GM12875 (cell line): ENCODE measurements at regions not wholly inside any gene's neighbourhood (a gene's known extent, or its start where the extent isn't known, plus 50 kb on each side); places are given as distances from the start of the nearest gene placed in this dataset.

ENCODE experiments used
- H3K4me3 ChIP-seq: one replicate; pipeline ENCODE4 v1.5.1; 2011; ENCODE audit warnings: low read depth, low read length, control low read depth
- TF ChIP-seq, protein P1 (sequence below): IDR thresholded peaks from 2 replicates; pipeline ENCODE4 v1.5.1; 2011; ENCODE audit warnings: low read depth, mild to moderate bottlenecking, control low read depth, inconsistent platforms, low read length, moderate library complexity, borderline replicate concordance; ENCODE audit not compliant: insufficient read depth

DNA sequence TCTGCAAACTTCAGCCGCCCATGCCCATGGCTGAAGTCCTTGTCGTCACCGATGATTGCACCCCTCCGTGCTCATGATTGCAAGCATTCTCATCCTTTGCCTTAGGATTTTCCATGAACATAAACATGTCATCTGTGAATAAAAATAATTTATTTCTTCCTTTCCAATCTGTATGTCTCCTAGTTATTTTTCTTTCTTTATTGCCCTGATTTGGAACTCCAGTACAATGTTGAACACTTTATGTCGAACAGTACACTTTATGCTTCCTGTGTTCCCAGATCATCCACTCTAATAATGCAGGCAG is 170.9 kb upstream of the SYT6 start:
- TF ChIP-seq, protein P1, sequence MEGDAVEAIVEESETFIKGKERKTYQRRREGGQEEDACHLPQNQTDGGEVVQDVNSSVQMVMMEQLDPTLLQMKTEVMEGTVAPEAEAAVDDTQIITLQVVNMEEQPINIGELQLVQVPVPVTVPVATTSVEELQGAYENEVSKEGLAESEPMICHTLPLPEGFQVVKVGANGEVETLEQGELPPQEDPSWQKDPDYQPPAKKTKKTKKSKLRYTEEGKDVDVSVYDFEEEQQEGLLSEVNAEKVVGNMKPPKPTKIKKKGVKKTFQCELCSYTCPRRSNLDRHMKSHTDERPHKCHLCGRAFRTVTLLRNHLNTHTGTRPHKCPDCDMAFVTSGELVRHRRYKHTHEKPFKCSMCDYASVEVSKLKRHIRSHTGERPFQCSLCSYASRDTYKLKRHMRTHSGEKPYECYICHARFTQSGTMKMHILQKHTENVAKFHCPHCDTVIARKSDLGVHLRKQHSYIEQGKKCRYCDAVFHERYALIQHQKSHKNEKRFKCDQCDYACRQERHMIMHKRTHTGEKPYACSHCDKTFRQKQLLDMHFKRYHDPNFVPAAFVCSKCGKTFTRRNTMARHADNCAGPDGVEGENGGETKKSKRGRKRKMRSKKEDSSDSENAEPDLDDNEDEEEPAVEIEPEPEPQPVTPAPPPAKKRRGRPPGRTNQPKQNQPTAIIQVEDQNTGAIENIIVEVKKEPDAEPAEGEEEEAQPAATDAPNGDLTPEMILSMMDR = no peak
- no peak overlapping the region for H3K4me3 ChIP-seq

DNA sequence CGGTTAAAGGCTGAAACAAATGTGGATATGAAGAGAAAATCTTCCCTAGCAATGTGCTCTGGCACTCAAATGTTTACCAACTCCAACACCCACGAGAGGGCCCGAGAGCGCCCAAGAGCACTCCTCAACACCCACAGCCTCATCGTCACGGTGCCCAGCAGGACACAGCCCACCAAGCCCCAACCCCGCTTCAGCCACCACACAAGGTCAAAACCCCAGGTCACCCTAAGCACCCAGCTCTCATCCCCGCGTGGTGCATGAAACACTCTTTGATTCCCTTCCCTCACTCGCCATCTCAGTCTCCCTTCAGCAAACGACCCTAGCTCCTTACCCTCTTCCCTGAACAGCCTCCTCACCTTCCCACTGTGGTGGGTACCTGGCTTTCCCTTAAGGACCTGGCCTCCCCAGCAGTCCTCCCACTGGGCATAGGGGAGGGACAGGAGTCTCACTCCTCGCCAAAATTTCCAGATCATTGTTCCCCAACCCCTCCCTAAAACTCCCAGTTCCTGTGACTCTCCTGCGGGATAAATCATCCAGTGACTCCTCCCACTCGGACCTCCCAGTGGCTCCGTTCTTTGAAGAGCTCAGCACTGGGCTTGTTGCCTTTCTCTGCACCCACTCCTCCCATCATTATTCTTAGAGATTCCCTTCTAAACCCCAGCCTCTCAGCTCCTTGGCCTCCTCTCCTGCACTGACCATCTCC is 170.4 kb upstream of the SYT6 start:
- no peak overlapping the region for H3K4me3 ChIP-seq
- TF ChIP-seq, protein P1 = no peak

DNA sequence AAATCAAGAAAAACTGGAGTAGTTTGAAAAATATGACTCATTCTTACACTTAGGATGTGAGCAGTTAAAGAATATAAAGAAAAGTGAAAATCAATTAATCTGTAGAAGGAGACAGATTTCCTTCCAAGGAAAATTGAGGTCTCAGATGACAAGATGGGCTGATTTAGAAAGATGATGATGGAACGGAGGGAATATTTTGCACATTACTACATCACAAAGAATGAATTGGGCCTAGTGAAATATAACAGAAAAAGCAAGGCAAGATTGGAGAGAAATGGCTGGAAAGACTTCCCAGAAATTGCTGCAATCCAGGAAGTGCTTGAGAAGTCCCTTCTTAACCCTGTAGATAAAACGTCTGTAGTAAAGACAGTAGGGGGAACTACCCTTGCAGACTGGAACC is 169.1 kb upstream of the SYT6 start:
- H3K4me3 ChIP-seq = no peak overlapping the region
- TF ChIP-seq, protein P1 = no peak

DNA sequence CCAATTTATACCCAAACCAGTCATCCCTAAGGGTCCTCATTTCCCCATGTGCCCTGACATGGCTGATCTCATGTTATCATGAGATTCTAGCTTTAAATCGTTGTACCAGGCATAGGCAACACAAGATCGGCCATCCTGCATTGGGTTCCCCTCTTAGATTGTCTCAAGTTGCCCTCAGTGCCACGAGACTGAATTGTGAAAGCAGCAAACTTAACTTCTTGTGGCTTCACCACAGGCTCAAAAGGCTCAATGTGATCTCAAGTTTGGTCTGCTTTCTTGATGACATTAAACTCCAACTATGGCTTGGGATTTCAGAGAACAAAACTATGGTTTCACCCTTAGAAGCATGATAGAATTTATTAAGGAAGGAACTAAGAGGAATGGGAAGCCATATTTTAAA is 168.5 kb upstream of the SYT6 start:
- H3K4me3 ChIP-seq = no peak overlapping the region
- TF ChIP-seq, protein P1 = no peak

DNA sequence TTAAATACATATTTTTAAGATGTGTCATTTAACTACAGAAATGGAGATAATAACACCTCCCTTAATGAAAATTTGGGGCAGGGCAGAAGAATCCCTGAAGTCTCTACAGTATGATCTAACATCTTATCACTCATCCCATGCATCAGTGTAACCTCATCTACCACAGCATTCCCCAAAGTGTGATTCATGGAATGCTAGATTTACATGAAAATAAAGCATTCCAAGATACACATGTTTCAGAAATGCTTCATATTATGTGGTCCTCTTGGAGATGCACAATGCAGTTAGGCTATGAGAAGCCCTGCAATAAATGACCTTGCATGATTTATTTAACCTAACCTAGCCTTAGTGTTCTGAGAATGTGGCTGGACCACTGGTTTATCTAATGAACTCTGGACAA is 166.9 kb upstream of the SYT6 start:
- TF ChIP-seq, protein P1 = no peak
- no peak overlapping the region for H3K4me3 ChIP-seq

DNA sequence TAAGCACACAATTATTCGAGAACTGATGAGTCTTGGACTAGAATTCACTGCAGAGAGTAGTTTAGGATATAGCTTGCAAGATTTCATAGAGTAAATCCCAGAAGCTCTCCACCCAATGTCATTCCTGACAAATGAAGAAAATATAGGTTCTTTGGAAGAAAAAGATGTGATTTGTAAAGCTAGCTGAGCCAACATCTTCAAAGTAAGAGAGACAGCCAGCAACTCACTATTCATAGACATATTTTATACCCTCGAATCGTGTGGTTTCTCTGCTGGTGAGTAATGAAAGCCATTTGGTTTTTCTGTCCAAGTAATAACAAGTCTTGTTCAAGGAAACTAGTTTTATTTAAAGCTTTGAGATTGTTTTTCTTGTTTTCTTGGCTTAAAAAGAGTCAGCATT is 165.7 kb upstream of the SYT6 start:
- no peak overlapping the region for H3K4me3 ChIP-seq
- TF ChIP-seq, protein P1 = no peak

DNA sequence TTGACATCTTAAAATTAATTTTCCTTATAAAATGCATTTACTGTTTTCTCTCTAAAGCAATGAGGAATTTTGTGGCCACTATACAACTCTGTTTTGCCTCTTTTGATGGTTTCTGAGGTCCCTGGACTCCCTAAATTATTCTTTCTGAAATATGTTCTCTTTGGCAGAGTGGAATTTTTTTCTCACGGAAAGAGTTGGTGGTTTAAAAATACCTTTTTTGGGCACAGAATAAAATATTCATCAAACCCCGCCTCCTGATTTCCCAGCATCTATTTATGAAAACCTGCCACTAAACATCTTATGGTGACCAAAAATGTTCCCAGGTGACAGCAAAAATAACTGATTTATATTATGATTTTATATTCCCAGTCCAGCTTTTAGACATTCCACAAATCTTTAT is 165.3 kb upstream of the SYT6 start:
- no peak overlapping the region for H3K4me3 ChIP-seq
- TF ChIP-seq, protein P1 = no peak
